IMR-90 (cell line): ENCODE measurements at regions not wholly inside any gene's neighbourhood (a gene's known extent, or its start where the extent isn't known, plus 50 kb on each side); places are given as distances from the start of the nearest gene placed in this dataset.

Experiments
- ATAC-seq: fragments of 200-7000 bp; cut with Tn5 transposase; 2 replicates; pipeline ENCODE4 v1.9.1; 2020; ENCODE audit warnings: low read depth, mild to moderate bottlenecking, moderate library complexity
- BruUV-seq: library from RNA; stranded (reverse); fragments of 400-500 nt; replicated peaks from 2 replicates; lab custom pipeline; 2021; lab: Mats Ljungman, UMichigan
- CTCF ChIA-PET: fragments of 300-600 bp; formaldehyde crosslinking; extraction: SDS; loops from one replicate; lab custom pipeline; 2021; ENCODE audit warnings: antibody characterized with exemption; lab: Yijun Ruan, JAX
- POLR2A ChIA-PET: fragments of 300-600 bp; sonication (Branson Sonifier 250); formaldehyde crosslinking; loops from one replicate; lab custom pipeline; 2022; ENCODE audit warnings: antibody characterized with exemption; ENCODE audit not compliant: unreplicated experiment; lab: Charles Lee
- DNase-seq: peaks from one replicate; pipeline ENCODE4 v3.0.0; 2013
- H2AFZ ChIP-seq: replicated peaks from 2 replicates; pipeline ENCODE3; 2013; ENCODE audit warnings: low read length, mild to moderate bottlenecking; ENCODE audit not compliant: poor library complexity
- H2AK5ac ChIP-seq: 2 replicates; pipeline ENCODE4 v1.6.1; 2013; ENCODE audit warnings: low read depth, low read length, inconsistent platforms
- H2AK9ac ChIP-seq: replicated peaks from 2 replicates; pipeline ENCODE3; 2013; ENCODE audit warnings: mild to moderate bottlenecking, low read depth, low read length, moderate library complexity; ENCODE audit not compliant: poor library complexity
- H2BK120ac ChIP-seq: 2 replicates; pipeline ENCODE4 v1.6.1; 2013; ENCODE audit warnings: low read depth, low read length, inconsistent platforms
- H2BK15ac ChIP-seq: 3 replicates; pipeline ENCODE4 v1.6.1; 2013; ENCODE audit warnings: low read depth, low read length, inconsistent platforms
- H2BK20ac ChIP-seq: 2 replicates; pipeline ENCODE4 v1.6.1; 2013; ENCODE audit warnings: low read depth, mild to moderate bottlenecking, inconsistent platforms, low read length, moderate library complexity
- H2BK5ac ChIP-seq: 2 replicates; pipeline ENCODE4 v1.6.1; 2013; ENCODE audit warnings: mild to moderate bottlenecking, low read depth, low read length, inconsistent platforms; ENCODE audit not compliant: poor library complexity, severe bottlenecking
- H3K14ac ChIP-seq: replicated peaks from 2 replicates; pipeline ENCODE4 v1.6.1; 2013; ENCODE audit warnings: low read depth, low read length, inconsistent platforms
- H3K18ac ChIP-seq: 2 replicates; pipeline ENCODE4 v1.6.1; 2013; ENCODE audit warnings: low read depth, low read length, control low read depth
- H3K23ac ChIP-seq: 2 replicates; pipeline ENCODE4 v1.6.1; 2013; ENCODE audit warnings: low read depth, low read length, inconsistent platforms
- H3K27ac ChIP-seq: 2 replicates; pipeline ENCODE4 v1.5.1; 2013; ENCODE audit warnings: mild to moderate bottlenecking, control low read depth, low read length; ENCODE audit not compliant: insufficient read depth
- H3K27me3 ChIP-seq: 2 replicates; pipeline ENCODE4 v1.6.1; 2013; ENCODE audit warnings: low read length; ENCODE audit not compliant: control insufficient read depth, insufficient read depth
- H3K36me3 ChIP-seq: 2 replicates; pipeline ENCODE4 v1.6.1; 2013; ENCODE audit warnings: low read length, mixed read lengths; ENCODE audit not compliant: control insufficient read depth, insufficient read depth
- H3K4ac ChIP-seq: 2 replicates; pipeline ENCODE4 v1.6.1; 2013; ENCODE audit warnings: low read depth, low read length, inconsistent platforms
- H3K4me1 ChIP-seq: 2 replicates; pipeline ENCODE4 v1.6.1; 2013; ENCODE audit warnings: low read length, mixed read lengths; ENCODE audit not compliant: control insufficient read depth, insufficient read depth
- H3K4me2 ChIP-seq: 2 replicates; pipeline ENCODE4 v1.6.1; 2013; ENCODE audit warnings: low read depth, mild to moderate bottlenecking, control low read depth, low read length, moderate library complexity
- H3K4me3 ChIP-seq: 2 replicates; pipeline ENCODE4 v1.5.1; 2013; ENCODE audit warnings: low read depth, mild to moderate bottlenecking, control low read depth, low read length, moderate library complexity; ENCODE audit not compliant: insufficient read depth
- H3K56ac ChIP-seq: 2 replicates; pipeline ENCODE4 v1.6.1; 2013; ENCODE audit warnings: low read length, inconsistent platforms; ENCODE audit not compliant: insufficient read depth; ENCODE audit errors: extremely low read depth
- H3K79me1 ChIP-seq, 2 experiments: 2 replicates each; pipeline ENCODE4 v1.6.1; 2013; ENCODE audit warnings: low read length in 2 of 2, inconsistent platforms in 1 of 2, low read depth in 1 of 2
- H3K9ac ChIP-seq: 2 replicates; pipeline ENCODE4 v1.6.1; 2013; ENCODE audit warnings: low read depth, low read length, control low read depth
- H3K9me1 ChIP-seq: 2 replicates; pipeline ENCODE4 v1.6.1; 2013; ENCODE audit warnings: low read length, inconsistent platforms; ENCODE audit not compliant: insufficient read depth
- H3K9me3 ChIP-seq: 2 replicates; pipeline ENCODE4 v1.6.1; 2013; ENCODE audit warnings: low read length; ENCODE audit not compliant: control insufficient read depth, insufficient read depth
- H4K20me1 ChIP-seq: 2 replicates; pipeline ENCODE4 v1.6.1; 2013; ENCODE audit warnings: low read length, inconsistent platforms; ENCODE audit not compliant: insufficient read depth
- H4K5ac ChIP-seq: 2 replicates; pipeline ENCODE4 v1.6.1; 2013; ENCODE audit warnings: mild to moderate bottlenecking, low read depth, low read length, control low read depth
- H4K8ac ChIP-seq, 2 experiments: 2 replicates each; pipeline ENCODE4 v1.6.1; 2013; ENCODE audit warnings: low read depth in 2 of 2, low read length in 2 of 2, control low read depth in 1 of 2, inconsistent platforms in 1 of 2
- H4K91ac ChIP-seq: 2 replicates; pipeline ENCODE4 v1.6.1; 2013; ENCODE audit warnings: low read depth, low read length, inconsistent platforms; ENCODE audit not compliant: insufficient read depth
- BHLHE40 ChIP-seq: fragments of 150-350 bp; IDR thresholded peaks from 2 replicates; pipeline ENCODE4 v1.6.1; 2016; ENCODE audit warnings: mild to moderate bottlenecking, low read depth, low read length
- CEBPB ChIP-seq: IDR thresholded peaks from 2 replicates; pipeline ENCODE4 v1.6.1; 2012; ENCODE audit warnings: low read depth, low read length, improper control_type of control experiment
- FOS ChIP-seq: fragments of 150-350 bp; IDR thresholded peaks from 2 replicates; pipeline ENCODE4 v1.6.1; 2016; ENCODE audit warnings: low read depth, low read length
- MAFK ChIP-seq: IDR thresholded peaks from 2 replicates; pipeline ENCODE4 v1.6.1; 2012; ENCODE audit warnings: low read depth, low read length, improper control_type of control experiment
- NFE2L2 ChIP-seq: fragments of 150-350 bp; IDR thresholded peaks from 2 replicates; pipeline ENCODE4 v1.6.1; 2016; ENCODE audit warnings: low read depth, mild to moderate bottlenecking, low read length
- RAD21 ChIP-seq: IDR thresholded peaks from 2 replicates; pipeline ENCODE4 v1.6.1; 2012; ENCODE audit warnings: low read length, improper control_type of control experiment
- RCOR1 ChIP-seq: IDR thresholded peaks from 2 replicates; pipeline ENCODE4 v1.6.1; 2012; ENCODE audit warnings: mild to moderate bottlenecking, low read length, improper control_type of control experiment; ENCODE audit not compliant: insufficient replicate concordance
- WGBS, 2 experiments: methylation state at CpG; one replicate each; pipeline versions ENCODE4 v1.1.5 to v1.1.7; 2013; ENCODE audit warnings: missing lambda C conversion rate in 2 of 2; ENCODE audit not compliant: insufficient read length in 1 of 2; ENCODE audit errors: extremely low coverage in 2 of 2; 5-methylcytosine and 5-hydroxymethylcytosine counted together
- dilution Hi-C: fragments of 300-500 bp; cut with HindIII; formaldehyde crosslinking; loops from one replicate; pipeline ENCODE4 v1.14.3; 2018; ENCODE audit warnings: low sequenced_read_pairs; ENCODE audit not compliant: unreplicated experiment
- in situ Hi-C: fragments of 300-500 bp; cut with MboI; formaldehyde crosslinking; loops from 3 replicates; pipeline ENCODE4 v1.14.3; 2019; ENCODE audit warnings: low sequenced_read_pairs, inconsistent platforms, mixed read lengths
- intact Hi-C: fragments of 100-400 bp; cut with micrococcal nuclease; formaldehyde crosslinking; loops from 2 replicates; pipeline ENCODE4 v1.10.0; 2022
- TF ChIP-seq, protein P1 (sequence below): fragments of 150-350 bp; IDR thresholded peaks from 2 replicates; pipeline ENCODE4 v1.6.1; 2016; ENCODE audit warnings: low read depth, mild to moderate bottlenecking, low read length, moderate library complexity, borderline replicate concordance

DNA sequence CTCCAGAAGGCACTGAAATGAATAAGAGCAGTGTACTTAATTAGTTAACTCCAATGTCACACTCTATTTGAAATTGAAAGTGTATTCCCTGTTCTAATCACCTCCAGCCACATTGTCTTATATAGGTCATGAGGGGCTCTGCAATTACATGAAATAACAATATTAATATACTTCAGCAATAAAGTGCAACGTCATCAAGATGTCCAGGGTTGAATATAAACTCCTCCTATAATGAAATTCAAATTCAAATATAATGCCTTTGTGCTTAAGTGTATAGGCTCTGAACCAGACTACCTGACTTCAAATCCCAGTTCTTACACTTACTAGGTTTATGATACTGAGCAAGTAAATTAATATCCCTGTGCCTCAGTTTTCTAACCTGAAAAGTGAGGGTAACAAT is 195.6 kb upstream of the SMC2 start:
- no peak overlapping the region for H3K56ac ChIP-seq
- no peak overlapping the region for H2BK120ac ChIP-seq
- DNase-seq (no peak), ATAC-seq (no peak)
- H4K5ac ChIP-seq = no peak overlapping the region
- H3K27me3 ChIP-seq = no peaks in the 10 kb centered on the region
- CTCF ChIA-PET = no interaction called here
- no peaks in the 10 kb centered on the region for H3K9me1 ChIP-seq
- H2AK5ac ChIP-seq = no peak overlapping the region
- no peak overlapping the region for H2BK15ac ChIP-seq
- no peaks in the 10 kb centered on the region; the same call in 1 of the 2 replicates for H3K9me3 ChIP-seq
- H4K20me1 ChIP-seq = no peaks in the 10 kb centered on the region
- POLR2A ChIA-PET = no interaction called here
- H3K4me3 ChIP-seq = no peak overlapping the region
- intact Hi-C loops = no loop called here
- no peaks in the 10 kb centered on the region for H3K4me1 ChIP-seq
- H2AFZ ChIP-seq = no peak overlapping the region
- BruUV-seq = no TSS peak
- no CpG with 5 or more reads among the region's 1 CpG for WGBS, 2 experiments
- no peak overlapping the region for H2BK5ac ChIP-seq
- in situ Hi-C loops = no loop called here
- H2BK20ac ChIP-seq = no peak overlapping the region
- TF ChIP-seq, protein P1, sequence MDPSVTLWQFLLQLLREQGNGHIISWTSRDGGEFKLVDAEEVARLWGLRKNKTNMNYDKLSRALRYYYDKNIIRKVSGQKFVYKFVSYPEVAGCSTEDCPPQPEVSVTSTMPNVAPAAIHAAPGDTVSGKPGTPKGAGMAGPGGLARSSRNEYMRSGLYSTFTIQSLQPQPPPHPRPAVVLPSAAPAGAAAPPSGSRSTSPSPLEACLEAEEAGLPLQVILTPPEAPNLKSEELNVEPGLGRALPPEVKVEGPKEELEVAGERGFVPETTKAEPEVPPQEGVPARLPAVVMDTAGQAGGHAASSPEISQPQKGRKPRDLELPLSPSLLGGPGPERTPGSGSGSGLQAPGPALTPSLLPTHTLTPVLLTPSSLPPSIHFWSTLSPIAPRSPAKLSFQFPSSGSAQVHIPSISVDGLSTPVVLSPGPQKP = no peak
- no peak for TF ChIP-seq BHLHE40
- no peak for TF ChIP-seq NFE2L2
- TF ChIP-seq RAD21 = no peak
- TF ChIP-seq RCOR1 = no peak
- TF ChIP-seq MAFK = peak; percentile 73
- no peak for TF ChIP-seq FOS
- no peak for TF ChIP-seq CEBPB
- no peaks in the 10 kb centered on the region for H3K79me1 ChIP-seq
- no peak overlapping the region for H4K91ac ChIP-seq
- no peak overlapping the region for H3K27ac ChIP-seq
- no peak overlapping the region for H3K23ac ChIP-seq
- H2AK9ac ChIP-seq = no peak overlapping the region
- no peak overlapping the region for H4K8ac ChIP-seq
- H3K4ac ChIP-seq = no peak overlapping the region
- no peak overlapping the region for H3K14ac ChIP-seq
- no peak overlapping the region for H3K18ac ChIP-seq
- H3K9ac ChIP-seq = no peak overlapping the region
- H3K4me2 ChIP-seq = no peak overlapping the region
- dilution Hi-C loops = no loop called here
- no peaks in the 10 kb centered on the region for H3K36me3 ChIP-seq
